ENCODE measurements at regions not wholly inside any gene's neighbourhood (a gene's known extent, or its start where the extent isn't known, plus 50 kb on each side); places are given as distances from the start of the nearest gene placed in this dataset.

DNA sequence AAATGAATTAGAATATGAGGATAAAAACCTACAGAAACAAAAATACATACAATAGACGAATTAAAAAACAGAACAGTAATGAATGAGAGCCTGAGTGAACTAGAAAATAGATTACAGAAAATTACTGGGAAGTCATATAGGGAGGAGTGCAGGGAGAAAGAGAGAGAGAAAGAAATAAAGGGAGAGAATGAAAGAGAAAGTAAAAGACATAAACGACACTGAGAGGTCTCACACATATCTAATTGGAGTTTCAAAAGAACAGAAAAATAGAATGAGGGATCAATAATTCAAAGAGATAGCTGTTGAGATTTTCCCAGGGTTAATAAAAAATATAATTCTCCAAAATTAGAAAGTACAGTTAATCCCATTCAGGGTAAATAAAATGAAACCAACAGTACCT lies 156.4 kb upstream of the FTMT start:
- TF ChIP-seq POLR2A (IDR thresholded peaks at IDR 0.05): no peak
- TF ChIP-seq, protein P1, sequence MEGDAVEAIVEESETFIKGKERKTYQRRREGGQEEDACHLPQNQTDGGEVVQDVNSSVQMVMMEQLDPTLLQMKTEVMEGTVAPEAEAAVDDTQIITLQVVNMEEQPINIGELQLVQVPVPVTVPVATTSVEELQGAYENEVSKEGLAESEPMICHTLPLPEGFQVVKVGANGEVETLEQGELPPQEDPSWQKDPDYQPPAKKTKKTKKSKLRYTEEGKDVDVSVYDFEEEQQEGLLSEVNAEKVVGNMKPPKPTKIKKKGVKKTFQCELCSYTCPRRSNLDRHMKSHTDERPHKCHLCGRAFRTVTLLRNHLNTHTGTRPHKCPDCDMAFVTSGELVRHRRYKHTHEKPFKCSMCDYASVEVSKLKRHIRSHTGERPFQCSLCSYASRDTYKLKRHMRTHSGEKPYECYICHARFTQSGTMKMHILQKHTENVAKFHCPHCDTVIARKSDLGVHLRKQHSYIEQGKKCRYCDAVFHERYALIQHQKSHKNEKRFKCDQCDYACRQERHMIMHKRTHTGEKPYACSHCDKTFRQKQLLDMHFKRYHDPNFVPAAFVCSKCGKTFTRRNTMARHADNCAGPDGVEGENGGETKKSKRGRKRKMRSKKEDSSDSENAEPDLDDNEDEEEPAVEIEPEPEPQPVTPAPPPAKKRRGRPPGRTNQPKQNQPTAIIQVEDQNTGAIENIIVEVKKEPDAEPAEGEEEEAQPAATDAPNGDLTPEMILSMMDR (IDR thresholded peaks at IDR 0.05): no peak
- intact Hi-C loops (cut with DNase I; ENCODE audit: low total_unique reads): no loop called here
- 62 to 79% methylated on average over 2 of the region's 2 CpGs for WGBS, 2 donors
- Histone ChIP-seq H3K27me3 (no peaks in the 10 kb centered on the region), H3K9me3 (no peaks in the 10 kb centered on the region), H3K27ac (no peak overlapping the region), H3K36me3 (ENCODE audit: low read depth, missing control alignments) (no peaks in the 10 kb centered on the region), H3K4me3 (no peak overlapping the region), H3K4me1 (no peaks in the 10 kb centered on the region)
- no peak for DNase-seq

DNA sequence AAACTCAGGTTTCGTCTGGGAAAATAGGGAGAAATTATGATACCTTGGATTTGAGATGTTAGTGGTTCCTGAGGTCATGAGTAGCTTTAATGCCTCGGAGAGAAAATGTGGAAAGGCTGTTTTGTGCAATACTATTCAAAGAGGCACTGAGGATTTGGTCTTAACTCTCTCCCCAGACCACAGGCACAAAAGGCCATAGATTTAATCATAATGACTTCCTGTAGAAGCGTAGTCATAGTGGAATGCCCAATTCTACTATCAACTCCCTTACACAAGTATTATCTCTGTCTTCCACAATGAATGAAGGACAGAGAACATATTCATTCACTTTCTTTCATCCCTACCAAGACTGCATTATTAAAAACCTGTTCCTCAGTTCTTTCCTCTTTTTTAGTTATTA lies 153.0 kb upstream of the FTMT start:
- 75 to 82% methylated on average over 3 of the region's 3 CpGs for WGBS, 2 donors
- no peak overlapping the region for H3K27ac ChIP-seq
- no peaks in the 10 kb centered on the region for H3K4me1 ChIP-seq
- no peaks in the 10 kb centered on the region for H3K9me3 ChIP-seq
- no peak for DNase-seq
- no peak overlapping the region for H3K4me3 ChIP-seq
- H3K36me3 ChIP-seq (ENCODE audit: low read depth, missing control alignments): no peaks in the 10 kb centered on the region
- no peaks in the 10 kb centered on the region for H3K27me3 ChIP-seq
- intact Hi-C loops (cut with DNase I; ENCODE audit: low total_unique reads): no loop called here
- TF ChIP-seq, protein P1 (IDR thresholded peaks at IDR 0.05): no peak
- TF ChIP-seq POLR2A (IDR thresholded peaks at IDR 0.05): no peak

DNA sequence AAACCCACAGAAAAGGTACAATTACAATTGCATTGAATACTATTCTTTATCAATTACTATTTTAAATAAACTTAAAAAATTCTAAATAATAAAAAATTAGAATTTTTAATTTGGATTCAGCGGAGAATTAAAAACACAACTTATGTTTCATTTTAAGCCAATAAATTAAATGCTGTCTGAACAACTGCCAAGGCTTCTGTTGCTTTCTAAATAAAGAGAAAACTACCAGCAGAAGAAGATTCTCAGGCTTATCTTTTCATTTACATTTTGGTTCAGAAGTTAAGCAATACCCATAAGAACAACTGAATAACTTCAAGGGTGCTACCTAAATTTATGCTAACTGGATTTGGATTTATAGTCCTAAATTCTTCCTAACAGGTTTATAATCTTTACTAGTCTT lies 150.0 kb upstream of the FTMT start:
- TF ChIP-seq POLR2A (IDR thresholded peaks at IDR 0.05): no peak
- TF ChIP-seq, protein P1 (IDR thresholded peaks at IDR 0.05): no peak
- Histone ChIP-seq H3K4me1 (no peaks in the 10 kb centered on the region), H3K27ac (no peak overlapping the region), H3K9me3 (no peaks in the 10 kb centered on the region), H3K4me3 (no peak overlapping the region), H3K36me3 (ENCODE audit: low read depth, missing control alignments) (no peaks in the 10 kb centered on the region), H3K27me3 (no peaks in the 10 kb centered on the region)
- 89 to 90% methylated on average over 1 of the region's 1 CpG for WGBS, 2 donors
- intact Hi-C loops (cut with DNase I; ENCODE audit: low total_unique reads): no loop called here
- DNase-seq: no peak

DNA sequence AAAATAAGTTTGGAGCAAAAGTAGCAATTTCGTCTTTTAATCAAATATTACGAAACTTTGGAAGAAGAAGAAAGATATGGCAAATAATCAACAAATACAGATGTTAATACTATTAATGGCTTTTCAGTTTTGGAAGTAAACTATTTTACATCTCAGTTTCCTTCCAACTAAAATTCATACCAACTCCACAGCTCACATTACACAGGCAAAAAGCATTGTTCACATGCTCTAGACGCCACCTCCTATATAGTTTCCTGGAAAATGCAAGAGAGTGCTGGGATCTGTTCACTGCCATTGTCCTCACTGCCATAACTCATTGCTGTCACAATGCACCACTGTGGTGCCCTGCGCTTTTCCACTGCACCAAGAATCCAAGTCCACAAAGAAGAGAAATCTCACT lies 149.0 kb upstream of the FTMT start:
- intact Hi-C loops (cut with DNase I; ENCODE audit: low total_unique reads): no loop called here
- H3K27ac ChIP-seq: no peak overlapping the region
- H3K4me3 ChIP-seq: no peak overlapping the region
- H3K4me1 ChIP-seq: no peaks in the 10 kb centered on the region
- H3K27me3 ChIP-seq: no peaks in the 10 kb centered on the region
- TF ChIP-seq, protein P1 (IDR thresholded peaks at IDR 0.05): no peak
- no peak for TF ChIP-seq POLR2A (IDR thresholded peaks at IDR 0.05)
- no peaks in the 10 kb centered on the region for H3K9me3 ChIP-seq
- H3K36me3 ChIP-seq (ENCODE audit: low read depth, missing control alignments): no peaks in the 10 kb centered on the region
- no peak for DNase-seq
- 73 to 74% methylated on average over 4 of the region's 4 CpGs for WGBS, 2 donors

DNA sequence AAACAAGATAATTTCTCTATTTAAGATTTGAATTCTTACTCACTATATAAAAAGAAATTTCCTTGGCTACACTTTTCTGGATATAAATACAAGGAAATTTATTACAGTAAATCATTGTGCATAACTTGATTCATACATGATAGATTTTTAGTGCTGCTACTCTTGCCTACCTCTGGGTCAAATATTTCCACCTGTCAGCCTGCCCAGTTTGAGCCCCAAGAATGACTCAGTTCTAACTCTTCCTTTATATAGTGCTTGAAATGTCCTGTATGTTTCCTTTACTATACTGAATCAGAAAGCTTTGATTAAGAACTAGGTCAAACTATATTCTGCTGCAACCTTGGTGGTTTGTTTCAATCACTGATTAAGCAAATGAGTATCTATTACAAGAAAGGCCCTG lies 147.4 kb upstream of the FTMT start:
- Histone ChIP-seq H3K27ac (no peak overlapping the region), H3K9me3 (no peaks in the 10 kb centered on the region), H3K4me1 (no peaks in the 10 kb centered on the region), H3K36me3 (ENCODE audit: low read depth, missing control alignments) (no peaks in the 10 kb centered on the region), H3K4me3 (no peak overlapping the region), H3K27me3 (no peaks in the 10 kb centered on the region)
- no peak for DNase-seq
- TF ChIP-seq POLR2A (IDR thresholded peaks at IDR 0.05): no peak
- TF ChIP-seq, protein P1 (IDR thresholded peaks at IDR 0.05): no peak
- intact Hi-C loops (cut with DNase I; ENCODE audit: low total_unique reads): no loop called here

All from testis (tissue), 2 donors.